ENCODE measurements at regions not wholly inside any gene's neighbourhood (a gene's known extent, or its start where the extent isn't known, plus 50 kb on each side); places are given as distances from the start of the nearest gene placed in this dataset.

- TF ChIP-seq ZNF792 (tag by site-specific recombination; IDR thresholded peaks at IDR 0.05) (no peak), MEIS1 (CRISPR knock-in tag; IDR thresholded peaks at IDR 0.05; ENCODE audit: borderline replicate concordance) (no peak), SP3 (tag by site-specific recombination; IDR thresholded peaks at IDR 0.05) (no peak), ZNF10 (tag by site-specific recombination; IDR thresholded peaks at IDR 0.05) (no peak), ZNF639 (tag by site-specific recombination; IDR thresholded peaks at IDR 0.05) (no peak), ZNF596 (tag by site-specific recombination; IDR thresholded peaks at IDR 0.05) (no peak), ZBTB49 (tag by site-specific recombination; IDR thresholded peaks at IDR 0.05; ENCODE audit: low read depth) (no peak), ZNF571 (tag by site-specific recombination; IDR thresholded peaks at IDR 0.05) (no peak), ZBTB44 (tag by site-specific recombination; IDR thresholded peaks at IDR 0.05) (no peak)
- Histone ChIP-seq H3K4me1 (ENCODE audit: control insufficient read depth, insufficient read depth, low read length) (peaks cover 12% of the 10 kb centered on the region), H3K9me3 (ENCODE audit: control insufficient read depth, insufficient read depth, low read depth, low read length) (no peaks in the 10 kb centered on the region), H3K36me3 (ENCODE audit: control insufficient read depth in 2 of 2, insufficient read depth in 1 of 2, low read length in 2 of 2) (no peaks in the 10 kb centered on the region), H3K4me3 (ENCODE audit: low read depth, low read length) (no peak overlapping the region), H3K27ac (ENCODE audit: extremely low read depth, low read depth, low read length) (no peak overlapping the region)
- ChIA-PET CTCF (interaction anchor here (0.9 to 5.9 kb wide), 7 partner anchors 9 to 1278 kb away, joined by 3 to 44 read pairs (median 16); no protein-coding TSS in a partner anchor), POLR2A (no interaction called here)
Measured at GRCh38 chr6:44652547-44652946, 265.0 kb downstream of the CDC5L start.

GRCh38 chr6:44653091-44653490 is 265.6 kb downstream of the CDC5L start:
- no peaks in the 10 kb centered on the region for H3K9me3 ChIP-seq (ENCODE audit: control insufficient read depth, insufficient read depth, low read depth, low read length)
- no peak overlapping the region for H3K4me3 ChIP-seq (ENCODE audit: low read depth, low read length)
- H3K27ac ChIP-seq (ENCODE audit: extremely low read depth, low read depth, low read length): no peak overlapping the region
- ChIA-PET POLR2A (interaction anchor here (1.5 kb wide), 1 partner anchor 725 kb away, joined by 4 read pairs; the partner anchor contains the start of gene SUPT3H), CTCF (interaction anchor here (0.7 to 5.9 kb wide), 13 partner anchors 9 to 1278 kb away, joined by 3 to 44 read pairs (median 4); no protein-coding TSS in a partner anchor)
- no peaks in the 10 kb centered on the region for H3K36me3 ChIP-seq (ENCODE audit: control insufficient read depth in 2 of 2, insufficient read depth in 1 of 2, low read length in 2 of 2)
- peaks cover 12% of the 10 kb centered on the region for H3K4me1 ChIP-seq (ENCODE audit: control insufficient read depth, insufficient read depth, low read length)
- no peak for TF ChIP-seq ZNF354C (tag by site-specific recombination; IDR thresholded peaks at IDR 0.05; ENCODE audit: borderline replicate concordance, low read depth)
- no peak for TF ChIP-seq ZNF785 (tag by site-specific recombination; IDR thresholded peaks at IDR 0.05)
- TF ChIP-seq ZNF692 (tag by site-specific recombination; IDR thresholded peaks at IDR 0.05): no peak
- no peak for TF ChIP-seq SP3 (tag by site-specific recombination; IDR thresholded peaks at IDR 0.05)
- no peak for TF ChIP-seq ATF2 (tag by site-specific recombination; IDR thresholded peaks at IDR 0.05; ENCODE audit: low read depth)
- TF ChIP-seq ZSCAN16 (tag by site-specific recombination; IDR thresholded peaks at IDR 0.05): no peak
- no peak for TF ChIP-seq ZBTB8A (tag by site-specific recombination; IDR thresholded peaks at IDR 0.05)
- no peak for TF ChIP-seq ZIC2 (tag by site-specific recombination; IDR thresholded peaks at IDR 0.05)
- TF ChIP-seq ZNF558 (tag by site-specific recombination; IDR thresholded peaks at IDR 0.05): no peak
- no peak for TF ChIP-seq MZF1 (tag by site-specific recombination; IDR thresholded peaks at IDR 0.05; ENCODE audit: borderline replicate concordance)
- no peak for TF ChIP-seq ZNF280D (tag by site-specific recombination; IDR thresholded peaks at IDR 0.05)
- no peak for TF ChIP-seq EGR2 (tag by site-specific recombination; IDR thresholded peaks at IDR 0.05; ENCODE audit: low read depth)
- no peak for TF ChIP-seq ZNF777 (tag by site-specific recombination; IDR thresholded peaks at IDR 0.05; ENCODE audit: borderline replicate concordance)
- no peak for TF ChIP-seq OVOL3 (tag by site-specific recombination; IDR thresholded peaks at IDR 0.05)
- TF ChIP-seq ZNF488 (tag by site-specific recombination; IDR thresholded peaks at IDR 0.05): no peak
